Kidney capillary endothelial cell (primary cell): ENCODE measurements at regions not wholly inside any gene's neighbourhood (a gene's known extent, or its start where the extent isn't known, plus 50 kb on each side); places are given as distances from the start of the nearest gene placed in this dataset.

Source experiments
- DNase-seq: peaks from one replicate; pipeline ENCODE4 v3.0.0-alpha.2; 2018; ENCODE audit warnings: low spot score

GRCh38 chr2:215493376-215493775 lies 57.5 kb upstream of the FN1 start:
- no peak for DNase-seq

- DNase-seq: no peak
These were observed 53.5 kb upstream of the FN1 start for GRCh38 chr2:215489288-215489848.

GRCh38 chr2:215487002-215487372 lies 51.1 kb upstream of the FN1 start:
- DNase-seq: no peak

- no peak for DNase-seq
These were observed 50.6 kb upstream of the FN1 start for GRCh38 chr2:215486291-215487001.
